Lung (tissue), 11 donors: ENCODE measurements at regions not wholly inside any gene's neighbourhood (a gene's known extent, or its start where the extent isn't known, plus 50 kb on each side); places are given as distances from the start of the nearest gene placed in this dataset.

Experiments
- ATAC-seq: fragments of 200-7000 bp; cut with Tn5 transposase; one replicate; pipeline ENCODE4 v1.9.1; 2020; ENCODE audit warnings: moderate number of reproducible peaks; ENCODE audit not compliant: insufficient read depth, low FRiP score
- DNase-seq, 3 donors: peaks; one replicate each; pipeline ENCODE4 v3.0.0-alpha.2; 2013 to 2017
- H3K27ac ChIP-seq, 2 donors: one replicate each; pipeline ENCODE4 v1.5.1; 2013; ENCODE audit warnings: mild to moderate bottlenecking in 2 of 2, moderate library complexity in 2 of 2, control low read depth in 1 of 2, inconsistent platforms in 1 of 2, low read depth in 1 of 2, low read length in 1 of 2
- H3K27me3 ChIP-seq, 3 donors: one replicate each; pipeline ENCODE4 v1.5.1; 2013; ENCODE audit warnings: low read length in 2 of 3; ENCODE audit not compliant: control insufficient read depth in 3 of 3, insufficient read depth in 3 of 3
- H3K36me3 ChIP-seq, 4 donors: one replicate each; pipeline ENCODE4 v1.5.1; 2013; ENCODE audit warnings: low read length in 4 of 4, mild to moderate bottlenecking in 1 of 4, moderate library complexity in 1 of 4; ENCODE audit not compliant: control insufficient read depth in 4 of 4, insufficient read depth in 4 of 4
- H3K4me1 ChIP-seq, 5 donors: one replicate each; pipeline ENCODE4 v1.5.1; 2013; ENCODE audit warnings: low read length in 5 of 5, mild to moderate bottlenecking in 2 of 5, moderate library complexity in 1 of 5; ENCODE audit not compliant: control insufficient read depth in 5 of 5, insufficient read depth in 5 of 5
- H3K4me3 ChIP-seq: one replicate; pipeline ENCODE4 v1.5.1; 2013; ENCODE audit warnings: mild to moderate bottlenecking, control low read depth, moderate library complexity
- H3K9ac ChIP-seq, 2 donors: one replicate each; pipeline ENCODE4 v1.5.1; 2013; ENCODE audit warnings: low read length in 2 of 2, control low read depth in 1 of 2; ENCODE audit not compliant: insufficient read depth in 1 of 2
- H3K9me3 ChIP-seq, 4 donors: one replicate each; pipeline ENCODE4 v1.5.1; 2013; ENCODE audit warnings: low read length in 3 of 4, mild to moderate bottlenecking in 1 of 4, moderate library complexity in 1 of 4; ENCODE audit not compliant: control insufficient read depth in 4 of 4, insufficient read depth in 3 of 4
- WGBS, 2 donors: extraction: QIAGEN DNeasy Blood & Tissue Kit; methylation state at CpG; one replicate each; pipeline ENCODE4 v1.1.7; 2013; 5-methylcytosine and 5-hydroxymethylcytosine counted together
- TF ChIP-seq, protein P1 (sequence below): IDR thresholded peaks from 2 replicates; pipeline ENCODE4 v1.5.1; 2012; ENCODE audit warnings: mild to moderate bottlenecking; ENCODE audit errors: control extremely low read depth, extremely low read depth
- donor health status: control.
- donor health status: control.
- donor health status: Bipolar disorder and iron deficiency.
- donor health status: healthy.
- donor health status: DM: yes; HTN: yes; CAD: no.

DNA sequence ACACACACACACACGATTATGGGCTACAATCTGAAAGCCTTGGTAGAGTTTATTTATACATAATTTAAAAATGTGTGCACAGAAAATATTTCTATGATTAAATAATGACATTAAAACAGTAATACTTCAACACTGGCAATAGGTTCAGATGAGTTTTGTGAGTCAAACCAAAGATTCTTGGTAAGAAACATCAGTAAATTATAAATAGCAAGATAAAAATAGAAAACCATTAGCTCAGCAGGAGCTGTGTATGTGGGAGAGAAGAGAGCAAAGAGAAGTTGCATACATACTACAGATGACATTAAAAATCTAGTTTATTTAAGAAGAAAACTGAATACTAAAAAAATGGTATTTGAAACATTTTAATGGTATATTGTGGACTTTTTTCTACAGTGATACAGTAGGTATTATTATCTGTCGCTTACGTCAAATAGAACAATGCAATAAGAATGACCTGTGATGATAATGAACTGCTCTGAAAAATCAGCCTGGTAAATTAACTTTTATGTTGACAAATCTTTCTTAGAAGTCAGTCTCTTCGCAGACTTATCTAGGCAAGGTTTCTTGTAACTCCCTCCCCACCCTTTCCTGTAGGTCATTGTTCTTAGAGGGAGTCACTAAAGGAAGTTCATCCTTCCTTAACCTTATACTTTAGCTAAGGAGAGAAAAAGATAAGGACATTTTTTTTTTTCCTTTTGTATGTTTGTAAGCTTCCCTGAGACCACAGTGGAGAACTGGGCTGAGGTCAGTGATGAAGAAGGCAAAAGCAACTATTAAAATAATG lies 149.3 kb downstream of the GJA1 start:
- H3K9ac ChIP-seq: no peak overlapping the region
- ATAC-seq (no peak), DNase-seq (peak in 1 of 3 donors; percentile 57)
- WGBS, 2 donors: 62 to 79% methylated on average over 4 of the region's 4 CpGs
- no peak overlapping the region for H3K4me3 ChIP-seq
- peaks cover 0 to 4% (median 0%) of the 10 kb centered on the region in 5 donors for H3K4me1 ChIP-seq
- H3K27me3 ChIP-seq: no peaks in the 10 kb centered on the region
- TF ChIP-seq, protein P1, sequence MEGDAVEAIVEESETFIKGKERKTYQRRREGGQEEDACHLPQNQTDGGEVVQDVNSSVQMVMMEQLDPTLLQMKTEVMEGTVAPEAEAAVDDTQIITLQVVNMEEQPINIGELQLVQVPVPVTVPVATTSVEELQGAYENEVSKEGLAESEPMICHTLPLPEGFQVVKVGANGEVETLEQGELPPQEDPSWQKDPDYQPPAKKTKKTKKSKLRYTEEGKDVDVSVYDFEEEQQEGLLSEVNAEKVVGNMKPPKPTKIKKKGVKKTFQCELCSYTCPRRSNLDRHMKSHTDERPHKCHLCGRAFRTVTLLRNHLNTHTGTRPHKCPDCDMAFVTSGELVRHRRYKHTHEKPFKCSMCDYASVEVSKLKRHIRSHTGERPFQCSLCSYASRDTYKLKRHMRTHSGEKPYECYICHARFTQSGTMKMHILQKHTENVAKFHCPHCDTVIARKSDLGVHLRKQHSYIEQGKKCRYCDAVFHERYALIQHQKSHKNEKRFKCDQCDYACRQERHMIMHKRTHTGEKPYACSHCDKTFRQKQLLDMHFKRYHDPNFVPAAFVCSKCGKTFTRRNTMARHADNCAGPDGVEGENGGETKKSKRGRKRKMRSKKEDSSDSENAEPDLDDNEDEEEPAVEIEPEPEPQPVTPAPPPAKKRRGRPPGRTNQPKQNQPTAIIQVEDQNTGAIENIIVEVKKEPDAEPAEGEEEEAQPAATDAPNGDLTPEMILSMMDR: no peak
- H3K36me3 ChIP-seq: no peaks in the 10 kb centered on the region
- H3K27ac ChIP-seq: peak overlapping the region in 1 of 2 donors; percentile 45
- H3K9me3 ChIP-seq: no peaks in the 10 kb centered on the region

DNA sequence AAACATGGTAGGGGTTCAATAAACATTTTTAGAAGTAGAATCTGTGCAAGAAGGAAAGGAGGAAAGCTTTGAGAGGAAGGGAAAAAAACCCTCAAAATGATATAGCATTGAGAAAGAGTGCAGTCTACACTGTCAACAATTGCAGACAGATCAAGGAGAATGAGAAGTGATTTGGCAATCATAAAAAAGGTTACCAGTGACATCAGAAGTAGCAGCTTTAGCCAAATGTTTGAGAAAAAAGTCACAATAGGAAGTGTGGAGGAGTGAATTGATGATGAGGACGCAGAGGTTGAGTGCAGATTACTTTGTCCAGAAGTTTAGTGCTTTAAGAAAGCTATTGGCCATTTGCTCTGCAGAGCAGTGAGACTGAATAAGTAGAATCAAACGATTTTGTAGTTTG lies 155.0 kb downstream of the GJA1 start:
- H3K36me3 ChIP-seq: no peaks in the 10 kb centered on the region
- no peaks in the 10 kb centered on the region for H3K9me3 ChIP-seq
- TF ChIP-seq, protein P1: no peak
- H3K27ac ChIP-seq: no peak overlapping the region
- no peak for DNase-seq
- 44 to 59% methylated on average over 2 of the region's 2 CpGs for WGBS, 2 donors
- H3K27me3 ChIP-seq: no peaks in the 10 kb centered on the region
- ATAC-seq: no peak
- peaks cover 0 to 8% (median 0%) of the 10 kb centered on the region in 5 donors for H3K4me1 ChIP-seq
- no peak overlapping the region for H3K4me3 ChIP-seq
- H3K9ac ChIP-seq: no peak overlapping the region

DNA sequence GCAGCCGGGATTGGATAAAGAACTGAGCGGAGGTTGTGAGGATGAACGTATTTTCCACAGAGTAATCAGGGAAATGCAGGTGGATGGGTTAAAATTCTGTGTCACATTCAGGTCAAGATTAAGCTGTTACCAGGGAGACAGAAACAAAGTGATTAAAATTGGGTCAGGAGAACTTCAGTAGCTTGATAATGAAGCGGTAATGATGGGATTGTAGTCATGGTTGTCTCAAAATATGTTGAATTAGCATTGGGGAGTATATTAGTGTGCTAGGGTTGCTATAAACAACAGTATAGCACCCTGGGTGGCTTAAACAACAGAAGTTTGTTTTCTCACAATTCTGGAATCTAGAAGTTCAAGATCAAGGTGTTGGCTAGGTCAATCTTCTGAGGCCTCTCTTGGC lies 155.5 kb downstream of the GJA1 start:
- no peak for ATAC-seq
- no peaks in the 10 kb centered on the region for H3K36me3 ChIP-seq
- no peak overlapping the region for H3K9ac ChIP-seq
- no peak overlapping the region for H3K27ac ChIP-seq
- TF ChIP-seq, protein P1: no peak
- no peak overlapping the region for H3K4me3 ChIP-seq
- no peaks in the 10 kb centered on the region for H3K27me3 ChIP-seq
- 90 to 93% methylated on average over 4 of the region's 4 CpGs for WGBS, 2 donors
- no peak for DNase-seq
- peaks cover 0 to 8% (median 0%) of the 10 kb centered on the region in 5 donors for H3K4me1 ChIP-seq
- no peaks in the 10 kb centered on the region for H3K9me3 ChIP-seq
